HG02759 (cell line): ENCODE measurements at regions not wholly inside any gene's neighbourhood (a gene's known extent, or its start where the extent isn't known, plus 50 kb on each side); places are given as distances from the start of the nearest gene placed in this dataset.
"Not testable (repeated sequence)": the region's sequence is repeated elsewhere in the genome, so short reads cannot be mapped to it uniquely, and the experiment has no call there.

Experiments
- ATAC-seq: cut with Tn5 transposase; IDR thresholded peaks from one replicate; pipeline ENCODE4 v1.9.1; 2021; ENCODE audit warnings: mild to moderate bottlenecking, moderate library complexity; ENCODE audit not compliant: unreplicated experiment

- ATAC-seq = no peak
Measured at GRCh38 chr21:27519361-27519760, 552.5 kb upstream of the ADAMTS5 start.

GRCh38 chr21:27517177-27517576 lies 550.3 kb upstream of the ADAMTS5 start:
- ATAC-seq = not testable (repeated sequence)

- ATAC-seq = no peak
Measured at GRCh38 chr21:27515676-27516075, 548.8 kb upstream of the ADAMTS5 start.

GRCh38 chr21:27513825-27514224 lies 546.9 kb upstream of the ADAMTS5 start:
- no peak for ATAC-seq

- ATAC-seq = no peak
Measured at GRCh38 chr21:27513016-27513415, 546.1 kb upstream of the ADAMTS5 start.

- ATAC-seq = no peak
Measured at GRCh38 chr21:27511233-27511632, 544.3 kb upstream of the ADAMTS5 start.

GRCh38 chr21:27507695-27508094 lies 540.8 kb upstream of the ADAMTS5 start:
- ATAC-seq = no peak

- ATAC-seq = no peak
Measured at GRCh38 chr21:27505516-27505915, 538.6 kb upstream of the ADAMTS5 start.

GRCh38 chr21:27502801-27503200 lies 535.9 kb upstream of the ADAMTS5 start:
- no peak for ATAC-seq

- no peak for ATAC-seq
Measured at GRCh38 chr21:27498025-27498424, 531.1 kb upstream of the ADAMTS5 start.

GRCh38 chr21:27495836-27496235 lies 528.9 kb upstream of the ADAMTS5 start:
- ATAC-seq = no peak

GRCh38 chr21:27493542-27493941 lies 526.7 kb upstream of the ADAMTS5 start:
- no peak for ATAC-seq

GRCh38 chr21:27487676-27488075 lies 520.8 kb upstream of the ADAMTS5 start:
- no peak for ATAC-seq

GRCh38 chr21:27480841-27481261 lies 514.0 kb upstream of the ADAMTS5 start:
- no peak for ATAC-seq

- no peak for ATAC-seq
Measured at GRCh38 chr21:27477296-27477695, 510.4 kb upstream of the ADAMTS5 start.

- no peak for ATAC-seq
Measured at GRCh38 chr21:27476696-27477095, 509.8 kb upstream of the ADAMTS5 start.

GRCh38 chr21:27475363-27475955 lies 508.6 kb upstream of the ADAMTS5 start:
- no peak for ATAC-seq

- ATAC-seq = no peak
Measured at GRCh38 chr21:27467366-27467765, 500.5 kb upstream of the ADAMTS5 start.

- no peak for ATAC-seq
Measured at GRCh38 chr21:27466140-27466539, 499.3 kb upstream of the ADAMTS5 start.

GRCh38 chr21:27464648-27465047 lies 497.8 kb upstream of the ADAMTS5 start:
- ATAC-seq = no peak

- ATAC-seq = no peak
Measured at GRCh38 chr21:27462726-27463125, 495.8 kb upstream of the ADAMTS5 start.

GRCh38 chr21:27454234-27454633 lies 487.3 kb upstream of the ADAMTS5 start:
- no peak for ATAC-seq

GRCh38 chr21:27451116-27451515 lies 484.2 kb upstream of the ADAMTS5 start:
- no peak for ATAC-seq
